H1 (cell line): ENCODE measurements at regions not wholly inside any gene's neighbourhood (a gene's known extent, or its start where the extent isn't known, plus 50 kb on each side); places are given as distances from the start of the nearest gene placed in this dataset.

Source experiments
- CTCF ChIA-PET: fragments of 300-600 bp; sonication (Branson Sonifier 250); formaldehyde crosslinking; loops from one replicate; lab custom pipeline; 2021; ENCODE audit not compliant: partially characterized antibody; lab: Charles Lee
- POLR2A ChIA-PET: fragments of 300-600 bp; sonication (Branson Sonifier 250); formaldehyde crosslinking; loops from one replicate; lab custom pipeline; 2021; ENCODE audit warnings: inconsistent platforms; ENCODE audit not compliant: partially characterized antibody; lab: Charles Lee
- DNase-seq, 2 experiments: peaks; one replicate each; pipeline versions ENCODE4 v3.0.0 to v3.0.0-alpha.2; 2010 to 2022; ENCODE audit warnings: low spot score in 2 of 2, low read depth in 1 of 2, mixed read lengths in 1 of 2
- FAIRE-seq: peaks from 2 replicates; lab custom pipeline; 2011; peaks lifted over from hg19 to GRCh38; lab: Jason Lieb, UNC
- H2AFZ ChIP-seq: 2 replicates; pipeline ENCODE4 v1.8.1; 2012; ENCODE audit warnings: low read length, inconsistent platforms
- H2AK5ac ChIP-seq: 2 replicates; pipeline ENCODE4 v1.6.1; 2013; ENCODE audit warnings: low read depth, low read length
- H2BK120ac ChIP-seq: replicated peaks from 2 replicates; pipeline ENCODE3; 2013; ENCODE audit warnings: low read depth, low read length, inconsistent platforms
- H2BK12ac ChIP-seq: 2 replicates; pipeline ENCODE4 v1.6.1; 2013; ENCODE audit warnings: low read depth, low read length
- H2BK15ac ChIP-seq: 2 replicates; pipeline ENCODE4 v1.6.1; 2013; ENCODE audit warnings: low read length
- H2BK20ac ChIP-seq: 2 replicates; pipeline ENCODE4 v1.6.1; 2013; ENCODE audit warnings: low read length
- H2BK5ac ChIP-seq: 2 replicates; pipeline ENCODE4 v1.6.1; 2013; ENCODE audit warnings: low read depth, low read length
- H3K14ac ChIP-seq: 2 replicates; pipeline ENCODE4 v1.6.1; 2013; ENCODE audit warnings: inconsistent platforms; ENCODE audit not compliant: insufficient read length
- H3K18ac ChIP-seq: 2 replicates; pipeline ENCODE4 v1.6.1; 2013; ENCODE audit warnings: low read length; ENCODE audit errors: extremely low read depth
- H3K23ac ChIP-seq: 2 replicates; pipeline ENCODE4 v1.6.1; 2013; ENCODE audit warnings: inconsistent platforms; ENCODE audit not compliant: insufficient read length
- H3K23me2 ChIP-seq: 2 replicates; pipeline ENCODE4 v1.6.1; 2013; ENCODE audit warnings: low read depth, low read length
- H3K27ac ChIP-seq: 2 replicates; pipeline ENCODE4 v1.6.1; 2011; ENCODE audit warnings: low read depth, low read length, inconsistent platforms
- H3K27me3 ChIP-seq, 4 experiments: replicated peaks in 1 of 4; 1 replicate in 1 of 4; 2 replicates in 3 of 4; pipeline versions ENCODE4 v1.6.1 to v1.8.1; 2011 to 2013; ENCODE audit warnings: low read length in 3 of 4, mild to moderate bottlenecking in 3 of 4, inconsistent platforms in 2 of 4, mixed read lengths in 2 of 4, moderate library complexity in 1 of 4; ENCODE audit not compliant: control insufficient read depth in 3 of 4, insufficient read depth in 3 of 4; ENCODE audit errors: extremely low read depth in 1 of 4
- H3K36me3 ChIP-seq, 4 experiments: 2 replicates each; pipeline versions ENCODE4 v1.6.1 to v1.8.1; 2011 to 2013; ENCODE audit warnings: mild to moderate bottlenecking in 4 of 4, low read length in 3 of 4, moderate library complexity in 2 of 4, control low read depth in 1 of 4, inconsistent platforms in 1 of 4; ENCODE audit not compliant: insufficient read depth in 4 of 4, control insufficient read depth in 2 of 4
- H3K4ac ChIP-seq: replicated peaks from 2 replicates; pipeline ENCODE3; 2013; ENCODE audit warnings: low read length, low read depth, mixed read lengths, inconsistent platforms; ENCODE audit not compliant: insufficient read length
- H3K4me1 ChIP-seq, 4 experiments: replicated peaks in 1 of 4; 1 replicate in 1 of 4; 2 replicates in 3 of 4; pipeline versions ENCODE4 v1.6.1 to v1.8.1; 2011 to 2013; ENCODE audit warnings: low read length in 3 of 4, inconsistent platforms in 2 of 4, mixed read lengths in 1 of 4; ENCODE audit not compliant: insufficient read depth in 4 of 4, control insufficient read depth in 3 of 4
- H3K4me2 ChIP-seq, 2 experiments: 2 replicates each; pipeline versions ENCODE4 v1.6.1 to v1.8.1; 2011 to 2013; ENCODE audit warnings: low read depth in 2 of 2, low read length in 2 of 2, control low read depth in 1 of 2, inconsistent platforms in 1 of 2, mild to moderate bottlenecking in 1 of 2; ENCODE audit not compliant: insufficient read depth in 1 of 2
- H3K4me3 ChIP-seq, 4 experiments: fragments of 200-600, 300-600 bp in 1 of 4; sonication (generic), shearing (Covaris generic), sonication (Bioruptor Twin) in 1 of 4; 2 replicates each; pipeline versions ENCODE4 v1.5.1 to v1.8.1; 2011 to 2016; ENCODE audit warnings: low read length in 4 of 4, low read depth in 3 of 4, control low read depth in 2 of 4, inconsistent platforms in 2 of 4, mild to moderate bottlenecking in 2 of 4, mixed read lengths in 1 of 4, moderate library complexity in 1 of 4; ENCODE audit not compliant: insufficient read depth in 2 of 4; ENCODE audit errors: extremely low read depth in 1 of 4
- H3K56ac ChIP-seq: replicated peaks from 2 replicates; pipeline ENCODE3; 2013; ENCODE audit warnings: low read depth, mild to moderate bottlenecking, mixed read lengths, low read length, inconsistent platforms; ENCODE audit not compliant: insufficient read length
- H3K79me1 ChIP-seq: 2 replicates; pipeline ENCODE4 v1.6.1; 2013; ENCODE audit warnings: low read depth, low read length, control low read depth
- H3K79me2 ChIP-seq, 2 experiments: 2 replicates each; pipeline versions ENCODE4 v1.6.1 to v1.8.1; 2012 to 2013; ENCODE audit warnings: low read length in 2 of 2, mild to moderate bottlenecking in 2 of 2, inconsistent platforms in 1 of 2; ENCODE audit not compliant: insufficient read depth in 2 of 2, control insufficient read depth in 1 of 2
- H3K9ac ChIP-seq, 4 experiments: replicated peaks in 1 of 4; 1 replicate in 1 of 4; 2 replicates in 3 of 4; pipeline versions ENCODE4 v1.6.1 to v1.8.1; 2011 to 2013; ENCODE audit warnings: low read depth in 3 of 4, low read length in 3 of 4, control low read depth in 2 of 4, mild to moderate bottlenecking in 2 of 4, moderate library complexity in 2 of 4, inconsistent platforms in 1 of 4; ENCODE audit errors: extremely low read depth in 1 of 4
- H3K9me3 ChIP-seq, 2 experiments: 2 replicates each; pipeline versions ENCODE4 v1.6.1 to v1.8.1; 2012 to 2013; ENCODE audit warnings: mild to moderate bottlenecking in 2 of 2, moderate library complexity in 2 of 2, control low read depth in 1 of 2, inconsistent platforms in 1 of 2, low read depth in 1 of 2, low read length in 1 of 2, mixed read lengths in 1 of 2; ENCODE audit not compliant: insufficient read depth in 2 of 2
- H4K20me1 ChIP-seq, 2 experiments: replicated peaks in 1 of 2; 2 replicates each; pipeline versions ENCODE3 to v1.8.1; 2011 to 2013; ENCODE audit warnings: inconsistent platforms in 2 of 2, low read length in 2 of 2, mild to moderate bottlenecking in 1 of 2; ENCODE audit not compliant: insufficient read depth in 2 of 2, control insufficient read depth in 1 of 2
- H4K5ac ChIP-seq: 2 replicates; pipeline ENCODE4 v1.6.1; 2013; ENCODE audit warnings: low read length, low read depth, mixed read lengths, inconsistent platforms; ENCODE audit not compliant: insufficient read length
- H4K8ac ChIP-seq: 2 replicates; pipeline ENCODE4 v1.8.0; 2013; ENCODE audit warnings: mild to moderate bottlenecking, moderate library complexity, low read length, inconsistent platforms; ENCODE audit not compliant: insufficient read depth; ENCODE audit errors: extremely low read depth
- H4K91ac ChIP-seq: replicated peaks from 2 replicates; pipeline ENCODE3; 2013; ENCODE audit warnings: low read length, mixed read lengths, inconsistent platforms; ENCODE audit not compliant: insufficient read length
- CBX5 ChIP-seq: fragments of 300-800, 300-1000 bp; sonication (generic); IDR thresholded peaks from 2 replicates; pipeline ENCODE4 v1.7.1; 2016; ENCODE audit warnings: antibody characterized with exemption, low read length, low read depth
- RAD21 ChIP-seq, 2 experiments: IDR thresholded peaks in 1 of 2; conservative IDR thresholded peaks in 1 of 2; 2 replicates each; pipeline ENCODE4 v1.6.1; 2011; ENCODE audit warnings: low read depth in 2 of 2, low read length in 2 of 2, improper control_type of control experiment in 1 of 2, inconsistent platforms in 1 of 2, mild to moderate bottlenecking in 1 of 2, moderate library complexity in 1 of 2
- WGBS, 2 experiments: shearing (Covaris generic) in 1 of 2; methylation state at CpG; one replicate each; pipeline versions ENCODE4 v1.1.6 to v1.1.7; 2013 to 2015; ENCODE audit warnings: low lambda C conversion rate in 2 of 2, mixed read lengths in 2 of 2, inconsistent platforms in 1 of 2, low coverage in 1 of 2, missing lambda C conversion rate in 1 of 2; ENCODE audit not compliant: insufficient replicate concordance in 2 of 2, insufficient coverage in 1 of 2, insufficient read length in 1 of 2; ENCODE audit errors: extremely low coverage in 1 of 2, missing lambda C conversion rate in 1 of 2; 5-methylcytosine and 5-hydroxymethylcytosine counted together

DNA sequence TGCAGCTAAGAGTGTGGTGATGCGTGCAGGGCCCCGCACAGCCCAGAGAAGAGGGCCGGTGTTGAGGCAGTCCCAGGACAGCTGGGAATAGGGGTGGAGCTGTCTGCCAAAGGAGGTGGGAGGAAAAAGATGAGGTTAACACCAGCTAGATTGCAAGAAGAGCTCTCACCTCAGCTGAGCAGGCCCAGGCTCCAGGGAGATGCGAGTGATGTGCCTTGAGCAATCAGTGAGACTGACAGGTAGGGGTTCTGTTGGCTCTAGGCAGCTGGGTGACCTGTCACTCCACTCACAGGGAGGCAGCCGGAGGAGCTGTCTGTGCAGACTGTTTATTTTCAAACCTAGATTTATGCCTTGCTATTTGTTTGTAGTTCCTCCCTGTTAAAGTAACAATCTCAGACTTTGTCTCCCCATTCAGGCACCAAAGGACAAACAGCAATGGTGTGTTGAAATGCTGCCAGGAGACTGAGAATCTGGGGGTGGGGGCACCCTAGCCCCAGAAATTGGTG is 205.1 kb upstream of the CXCL12 start:
- H2BK120ac ChIP-seq, result no peak overlapping the region
- no peak overlapping the region for H2BK15ac ChIP-seq
- H3K79me2 ChIP-seq, result no peaks in the 10 kb centered on the region
- no peak overlapping the region for H3K14ac ChIP-seq
- H3K27ac ChIP-seq, result no peak overlapping the region
- no peak overlapping the region for H2BK12ac ChIP-seq
- no peaks in the 10 kb centered on the region for H3K27me3 ChIP-seq
- no peaks in the 10 kb centered on the region for H3K79me1 ChIP-seq
- H3K4ac ChIP-seq, result no peak overlapping the region
- H4K91ac ChIP-seq, result no peak overlapping the region
- no peak overlapping the region for H3K4me3 ChIP-seq
- no peaks in the 10 kb centered on the region for H3K9me3 ChIP-seq
- H2BK5ac ChIP-seq, result no peak overlapping the region
- no peak overlapping the region for H3K23ac ChIP-seq
- H4K5ac ChIP-seq, result no peak overlapping the region
- no peak overlapping the region for H3K9ac ChIP-seq
- 94% methylated on average over 5 of the region's 5 CpGs; no CpG with 5 or more reads in 1 of the 2 experiments for WGBS, 2 experiments
- H2AFZ ChIP-seq, result no peak overlapping the region
- H4K20me1 ChIP-seq, result no peaks in the 10 kb centered on the region
- POLR2A ChIA-PET, result no interaction called here
- H3K56ac ChIP-seq, result no peak overlapping the region
- no peaks in the 10 kb centered on the region for H3K36me3 ChIP-seq
- H3K4me1 ChIP-seq, result peaks cover 0 to 4% (median 1%) of the 10 kb centered on the region in 4 experiments; a peak in 1 of 7 replicates
- TF ChIP-seq RAD21 (IDR thresholded peaks at IDR 0.05 in 1 of 2, conservative IDR thresholded peaks at IDR 0.05 in 1 of 2; ENCODE audit: low read depth in 2 of 2, low read length in 2 of 2), result no peak
- TF ChIP-seq CBX5, result no peak
- TF ChIP-seq, all 59 proteins: peak for 0
- Histone ChIP-seq H4K8ac (no peak overlapping the region), H2AK5ac (no peak overlapping the region), H3K4me2 (no peak overlapping the region), H2BK20ac (no peak overlapping the region), H3K23me2 (no peaks in the 10 kb centered on the region), H3K18ac (no peak overlapping the region)
- DNase-seq (no peak), FAIRE-seq (no peak)
- CTCF ChIA-PET, result interaction anchor here (0.6 to 1.1 kb wide), 2 partner anchors 184 to 194 kb away, joined by 3 read pairs; no protein-coding TSS in a partner anchor
